Keratinocyte (primary cell): ENCODE measurements at regions not wholly inside any gene's neighbourhood (a gene's known extent, or its start where the extent isn't known, plus 50 kb on each side); places are given as distances from the start of the nearest gene placed in this dataset.

Experiments used
- EZH2 ChIP-seq: IDR thresholded peaks from one replicate; pipeline ENCODE4 v1.6.1; 2012; ENCODE audit warnings: inconsistent platforms, mild to moderate bottlenecking, low read length, moderate library complexity
- TF ChIP-seq, protein P1 (sequence below), 3 experiments: IDR thresholded peaks in 1 of 3; conservative IDR thresholded peaks in 1 of 3; optimal IDR thresholded peaks in 1 of 3; 2 replicates in 2 of 3; 3 replicates in 1 of 3; pipeline versions ENCODE3 to v1.5.1; 2011; ENCODE audit warnings: low read length in 3 of 3, mild to moderate bottlenecking in 3 of 3, moderate library complexity in 2 of 3, control low read depth in 1 of 3, inconsistent platforms in 1 of 3; ENCODE audit not compliant: insufficient read depth in 2 of 3; ENCODE audit errors: extremely low read depth in 1 of 3

DNA sequence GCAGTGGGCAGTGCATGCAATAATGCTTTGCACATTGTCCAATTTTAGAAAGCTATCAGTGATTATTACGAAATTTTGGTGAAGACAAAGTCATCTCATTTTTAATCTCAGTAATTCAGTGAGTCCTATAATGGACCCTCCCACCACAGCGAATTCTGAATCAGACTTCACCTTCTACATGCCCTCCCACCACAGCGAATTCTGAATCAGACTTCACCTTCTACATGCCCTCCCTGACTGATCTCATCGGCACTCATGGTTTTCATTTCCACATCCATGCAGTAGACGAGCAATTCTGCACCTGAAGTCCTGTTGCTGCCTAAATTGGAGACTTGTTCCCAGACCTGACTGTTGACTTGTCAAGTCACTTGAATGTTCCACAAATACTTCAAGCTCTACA, 522.3 kb downstream of the EIPR1 start:
- TF ChIP-seq, protein P1, sequence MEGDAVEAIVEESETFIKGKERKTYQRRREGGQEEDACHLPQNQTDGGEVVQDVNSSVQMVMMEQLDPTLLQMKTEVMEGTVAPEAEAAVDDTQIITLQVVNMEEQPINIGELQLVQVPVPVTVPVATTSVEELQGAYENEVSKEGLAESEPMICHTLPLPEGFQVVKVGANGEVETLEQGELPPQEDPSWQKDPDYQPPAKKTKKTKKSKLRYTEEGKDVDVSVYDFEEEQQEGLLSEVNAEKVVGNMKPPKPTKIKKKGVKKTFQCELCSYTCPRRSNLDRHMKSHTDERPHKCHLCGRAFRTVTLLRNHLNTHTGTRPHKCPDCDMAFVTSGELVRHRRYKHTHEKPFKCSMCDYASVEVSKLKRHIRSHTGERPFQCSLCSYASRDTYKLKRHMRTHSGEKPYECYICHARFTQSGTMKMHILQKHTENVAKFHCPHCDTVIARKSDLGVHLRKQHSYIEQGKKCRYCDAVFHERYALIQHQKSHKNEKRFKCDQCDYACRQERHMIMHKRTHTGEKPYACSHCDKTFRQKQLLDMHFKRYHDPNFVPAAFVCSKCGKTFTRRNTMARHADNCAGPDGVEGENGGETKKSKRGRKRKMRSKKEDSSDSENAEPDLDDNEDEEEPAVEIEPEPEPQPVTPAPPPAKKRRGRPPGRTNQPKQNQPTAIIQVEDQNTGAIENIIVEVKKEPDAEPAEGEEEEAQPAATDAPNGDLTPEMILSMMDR (optimal IDR thresholded peaks at IDR 0.05 in 1 of 3, IDR thresholded peaks at IDR 0.05 in 1 of 3, conservative IDR thresholded peaks at IDR 0.05 in 1 of 3; ENCODE audit: extremely low read depth in 1 of 3, insufficient read depth in 2 of 3, low read length in 3 of 3), result no peak
- TF ChIP-seq EZH2, result no peak
